Fibroblast of villous mesenchyme (primary cell): ENCODE measurements at regions not wholly inside any gene's neighbourhood (a gene's known extent, or its start where the extent isn't known, plus 50 kb on each side); places are given as distances from the start of the nearest gene placed in this dataset.
A peak's percentile ranks its signal among the peaks of the same experiment; 100 is the strongest.
"Not testable (repeated sequence)": the region's sequence is repeated elsewhere in the genome, so short reads cannot be mapped to it uniquely, and the experiment has no call there.

Experiments used
- DNase-seq: peaks from one replicate; pipeline ENCODE4 v3.0.0-alpha.2; 2010; ENCODE audit warnings: low read depth
- H3K4me3 ChIP-seq: 2 replicates; pipeline ENCODE4 v1.5.1; 2011; ENCODE audit warnings: low read depth, mild to moderate bottlenecking, low read length
- CTCF ChIP-seq: IDR thresholded peaks from 2 replicates; pipeline ENCODE4 v1.5.1; 2012; ENCODE audit warnings: low read depth, mild to moderate bottlenecking, low read length; ENCODE audit not compliant: insufficient read depth

- TF ChIP-seq CTCF = peak; percentile 85
- DNase-seq = peak; percentile 50
- no peak overlapping the region for H3K4me3 ChIP-seq
These were observed 189.0 kb downstream of the RPIA start for GRCh38 chr2:88880441-88880953.

- no peak overlapping the region for H3K4me3 ChIP-seq
- TF ChIP-seq CTCF = no peak
- no peak for DNase-seq
These were observed 193.8 kb downstream of the RPIA start for GRCh38 chr2:88885275-88885674.

- no peak for DNase-seq
- TF ChIP-seq CTCF = no peak
- H3K4me3 ChIP-seq = no peak overlapping the region
These were observed 194.4 kb downstream of the RPIA start for GRCh38 chr2:88885679-88886416.

- DNase-seq, H3K4me3 ChIP-seq: not testable (repeated sequence)
These were observed 196.0 kb downstream of the RPIA start for GRCh38 chr2:88887466-88887865.

- no peak for DNase-seq
- no peak overlapping the region for H3K4me3 ChIP-seq
- no peak for TF ChIP-seq CTCF
These were observed 200.7 kb downstream of the RPIA start for GRCh38 chr2:88892207-88892606.

GRCh38 chr2:88892788-88893187 is 201.3 kb downstream of the RPIA start:
- no peak for DNase-seq
- H3K4me3 ChIP-seq = no peak overlapping the region
- TF ChIP-seq CTCF = no peak

GRCh38 chr2:88896971-88897370 is 205.5 kb downstream of the RPIA start:
- TF ChIP-seq CTCF = no peak
- no peak overlapping the region for H3K4me3 ChIP-seq
- DNase-seq = no peak
